A673 (cell line): ENCODE measurements at regions not wholly inside any gene's neighbourhood (a gene's known extent, or its start where the extent isn't known, plus 50 kb on each side); places are given as distances from the start of the nearest gene placed in this dataset.

ENCODE experiments used
- CTCF ChIP-seq: fragments of 300-800, 200-600 bp; sonication (generic); conservative IDR thresholded peaks from 2 replicates; pipeline ENCODE4 v1.5.1; 2017; ENCODE audit warnings: low read depth, mild to moderate bottlenecking, antibody characterized with exemption, low read length, moderate library complexity, mixed read lengths
- EZH2 ChIP-seq: fragments of 200-600 bp; sonication (generic); IDR thresholded peaks from 2 replicates; pipeline ENCODE4 v1.6.1; 2017; ENCODE audit warnings: borderline replicate concordance, low read depth, mild to moderate bottlenecking, mixed read lengths, antibody characterized with exemption, low read length; ENCODE audit not compliant: poor library complexity, severe bottlenecking

GRCh38 chr2:64203858-64204632 is 59.8 kb upstream of the PELI1 start:
- no peak for TF ChIP-seq CTCF
- no peak for TF ChIP-seq EZH2
